Hepatocyte (in vitro differentiated cells): ENCODE measurements at regions not wholly inside any gene's neighbourhood (a gene's known extent, or its start where the extent isn't known, plus 50 kb on each side); places are given as distances from the start of the nearest gene placed in this dataset.

Experiments
- CTCF ChIP-seq: fragments of 200-600 bp; sonication (generic); IDR thresholded peaks from 2 replicates; pipeline ENCODE4 v1.5.1; 2016; ENCODE audit warnings: antibody characterized with exemption, mild to moderate bottlenecking; ENCODE audit not compliant: poor library complexity
- EZH2 ChIP-seq: fragments of 200-600 bp; sonication (generic); IDR thresholded peaks from 2 replicates; pipeline ENCODE4 v1.6.1; 2016; ENCODE audit warnings: antibody characterized with exemption, mild to moderate bottlenecking, borderline replicate concordance
- EZH2phosphoT487 ChIP-seq: fragments of 200-600 bp; sonication (generic); IDR thresholded peaks from one replicate; pipeline ENCODE4 v1.6.1; 2018; ENCODE audit warnings: antibody characterized with exemption, mild to moderate bottlenecking, low read depth, moderate library complexity; ENCODE audit not compliant: unreplicated experiment, severe bottlenecking

- TF ChIP-seq CTCF = no peak
- TF ChIP-seq EZH2phosphoT487 = no peak
- no peak for TF ChIP-seq EZH2
Measured at GRCh38 chr1:199297174-199297573, 658.3 kb downstream of the PTPRC start.
